HG02981 (cell line): ENCODE measurements at regions not wholly inside any gene's neighbourhood (a gene's known extent, or its start where the extent isn't known, plus 50 kb on each side); places are given as distances from the start of the nearest gene placed in this dataset.

Experiments used
- ATAC-seq: cut with Tn5 transposase; IDR thresholded peaks from one replicate; pipeline ENCODE4 v1.9.1; 2021; ENCODE audit warnings: mild to moderate bottlenecking, moderate library complexity; ENCODE audit not compliant: unreplicated experiment

DNA sequence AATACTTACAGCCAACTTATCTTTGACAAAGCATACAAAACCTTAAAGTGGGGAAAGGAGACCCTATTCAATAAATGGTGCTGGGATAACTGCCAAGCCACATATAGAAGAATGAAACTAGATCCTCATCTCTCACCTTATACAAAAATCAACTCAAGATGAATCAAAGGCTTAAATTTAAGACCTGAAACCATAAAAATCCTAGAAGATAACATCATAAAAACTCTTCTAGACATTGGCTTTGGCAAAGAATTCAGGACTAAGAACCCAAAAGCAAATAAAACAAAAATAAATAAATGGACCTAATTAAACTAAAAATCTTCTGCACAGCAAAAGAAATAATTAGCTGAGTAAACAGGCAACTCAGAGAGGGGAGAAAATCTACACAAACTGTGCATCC, 335.6 kb upstream of the PBX1 start:
- ATAC-seq = no peak

DNA sequence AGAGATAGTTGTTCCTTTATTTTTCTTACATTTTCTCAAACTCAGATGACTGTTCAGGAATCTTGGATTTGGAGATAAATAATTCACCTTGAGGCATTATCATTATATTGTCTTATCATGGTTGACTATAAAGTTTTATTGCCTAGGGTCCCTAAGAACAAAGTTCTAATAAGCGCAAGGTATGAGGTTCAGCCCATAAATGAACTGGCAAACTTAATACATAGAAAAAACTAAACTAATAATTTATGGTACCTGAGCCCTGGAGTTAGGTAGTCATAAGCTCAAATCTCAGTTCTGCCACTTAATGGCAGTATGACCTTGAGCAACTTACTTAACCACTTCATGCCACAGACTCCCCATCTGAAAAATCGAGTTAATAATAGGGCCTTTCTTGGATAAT, 334.0 kb upstream of the PBX1 start:
- ATAC-seq = no peak

DNA sequence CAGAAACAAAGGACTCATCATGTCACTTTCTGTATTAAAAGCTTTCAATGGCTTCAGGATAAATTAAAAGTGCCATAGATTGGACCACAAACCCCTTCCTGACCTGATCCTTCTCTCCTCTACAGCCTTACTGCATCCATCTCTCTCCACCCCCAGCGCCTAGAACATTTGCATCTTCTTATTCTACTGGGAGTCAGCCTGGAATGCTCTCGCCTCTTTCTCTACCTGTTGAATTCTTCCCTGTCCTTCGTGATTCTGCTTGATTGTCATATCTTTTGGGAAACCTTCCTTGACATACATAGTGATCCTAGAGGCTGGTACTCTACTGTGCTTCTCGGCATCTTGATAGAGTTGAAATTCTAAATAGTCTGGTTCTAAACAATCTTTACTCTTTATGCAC, 332.0 kb upstream of the PBX1 start:
- no peak for ATAC-seq

DNA sequence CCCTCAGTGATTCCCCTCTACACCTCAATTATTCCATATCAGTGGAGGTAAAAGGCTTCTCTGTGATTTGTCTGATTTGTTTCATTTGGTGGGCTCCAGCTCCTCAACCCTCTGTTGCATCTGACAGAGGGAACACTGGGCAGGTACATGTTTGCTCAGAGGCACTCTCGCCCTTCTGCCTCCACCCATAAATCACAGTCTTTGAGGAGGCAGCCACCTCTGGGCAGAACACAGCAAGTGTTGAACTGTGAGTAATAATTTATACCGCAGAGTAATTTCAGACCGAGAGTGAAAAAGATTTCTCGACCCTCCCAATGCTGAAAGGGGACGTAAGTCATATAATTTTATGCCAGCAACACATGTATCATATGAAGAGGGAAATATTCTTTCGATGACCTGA, 330.1 kb upstream of the PBX1 start:
- ATAC-seq = no peak

DNA sequence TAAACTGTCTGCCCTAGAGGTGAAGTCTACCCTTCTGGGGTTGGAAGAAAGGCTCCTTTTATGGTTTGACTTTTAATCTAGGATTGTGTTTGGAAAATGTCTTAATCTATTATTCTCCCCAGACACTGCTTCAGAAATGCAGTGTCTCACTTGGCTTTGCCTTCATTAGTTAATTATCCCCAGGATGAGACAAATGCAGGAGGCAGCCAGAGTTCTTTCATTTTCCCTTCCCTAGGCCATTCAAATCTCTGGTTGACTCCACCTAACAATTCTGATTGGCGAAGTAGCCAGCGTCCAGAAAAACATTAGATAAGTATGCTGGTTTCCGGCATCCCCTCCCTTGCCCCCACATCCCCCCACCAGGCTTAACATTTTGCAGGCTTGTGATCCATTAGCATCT, 325.8 kb upstream of the PBX1 start:
- ATAC-seq = no peak

DNA sequence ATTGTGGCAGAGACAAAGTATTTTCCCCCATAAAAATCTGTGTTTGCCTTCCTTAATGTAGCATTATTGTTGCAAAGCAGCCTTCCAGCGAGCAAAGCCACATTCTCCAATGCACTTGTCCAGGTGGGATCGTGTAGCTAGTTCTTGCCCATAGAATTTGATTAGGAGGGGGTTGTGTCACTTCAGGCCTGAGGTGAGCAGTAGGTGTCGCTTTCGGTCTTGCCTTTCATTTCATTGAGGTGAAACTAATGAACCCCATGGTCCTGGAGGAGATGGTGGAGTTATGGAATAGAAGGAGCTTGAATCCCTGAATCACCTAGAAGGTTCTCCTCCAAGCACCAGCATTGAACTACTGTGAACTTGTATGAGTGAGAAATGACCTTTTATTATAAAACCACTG, 318.9 kb upstream of the PBX1 start:
- no peak for ATAC-seq

DNA sequence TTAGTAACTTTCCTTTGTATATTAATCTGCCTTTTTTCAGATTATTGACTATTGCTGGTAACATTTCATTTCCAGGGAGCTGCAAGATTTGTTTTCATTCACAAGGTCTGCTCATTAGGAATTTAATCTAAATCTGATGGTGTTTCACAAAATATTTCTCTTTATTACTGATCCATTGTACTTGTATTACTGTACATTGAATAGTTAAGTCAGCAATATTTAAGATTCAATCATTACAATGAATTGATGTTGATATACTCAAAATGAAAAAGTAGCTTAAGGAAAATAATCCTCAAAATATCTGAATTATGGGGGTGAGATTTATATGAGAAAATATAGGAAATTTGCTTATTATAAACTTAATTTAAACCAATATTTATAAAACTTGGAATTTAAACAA, 308.6 kb upstream of the PBX1 start:
- no peak for ATAC-seq

DNA sequence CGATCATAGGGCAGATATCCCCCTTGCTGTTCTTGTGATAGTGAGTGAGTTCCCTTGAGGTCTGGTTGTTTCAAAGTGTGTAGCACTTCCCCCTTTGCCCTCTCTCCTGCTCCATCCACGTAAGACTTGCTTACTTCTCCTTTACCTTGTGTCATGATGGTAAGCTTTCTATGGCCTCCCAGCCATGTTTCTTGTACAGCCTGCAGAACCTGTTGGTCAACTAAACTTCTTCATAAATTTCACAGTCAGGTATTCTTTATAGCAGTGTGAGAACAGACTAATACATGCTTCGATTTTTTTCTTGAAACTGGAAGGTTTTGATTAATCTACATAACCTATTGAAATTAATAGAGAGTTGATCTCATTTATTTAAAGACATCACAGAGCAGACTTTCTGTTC, 302.5 kb upstream of the PBX1 start:
- ATAC-seq = no peak

DNA sequence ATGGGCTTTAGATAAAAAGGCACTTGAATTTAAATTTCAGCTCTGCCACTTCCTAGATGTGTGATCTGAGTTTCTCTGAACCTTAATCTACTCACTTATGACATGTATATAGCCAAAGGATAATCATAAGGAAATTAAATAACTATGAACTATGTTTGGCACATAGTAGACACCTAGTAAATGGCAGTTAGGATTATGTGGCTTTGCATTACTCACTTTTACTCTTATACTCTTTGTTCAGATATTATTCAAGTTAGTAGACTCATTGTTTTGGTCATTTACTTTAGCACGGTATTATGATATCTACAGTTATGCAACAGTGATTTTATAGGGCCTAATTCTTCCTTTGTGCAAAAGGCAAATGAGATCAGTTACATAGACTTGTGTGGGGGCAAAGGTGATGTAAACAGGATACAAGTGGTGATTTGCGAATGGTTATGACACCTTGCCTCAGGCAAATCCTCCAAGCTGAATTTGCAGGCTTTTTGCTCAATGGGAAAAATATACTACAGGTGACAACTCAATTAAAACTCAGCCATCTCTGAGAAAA, 297.2 kb upstream of the PBX1 start:
- no peak for ATAC-seq

DNA sequence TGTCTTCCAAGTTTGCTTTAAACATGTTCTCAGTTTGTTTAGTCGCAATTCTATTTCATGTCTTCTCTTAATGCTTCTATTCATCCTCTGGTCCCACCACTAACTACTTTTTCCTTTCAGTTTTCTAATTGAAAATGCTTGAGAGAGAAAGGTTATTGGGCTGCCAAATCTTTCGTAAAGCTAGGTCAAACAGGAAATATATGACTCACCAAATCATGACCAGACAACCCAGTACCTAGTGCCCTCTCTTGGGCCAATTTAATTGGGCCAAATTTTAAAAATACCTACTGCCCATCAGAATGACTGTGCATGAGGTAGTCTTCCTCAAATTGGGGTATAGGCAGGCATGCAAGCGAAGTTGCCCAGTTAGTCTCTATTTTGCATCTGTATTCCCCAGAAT, 295.4 kb upstream of the PBX1 start:
- ATAC-seq = no peak

DNA sequence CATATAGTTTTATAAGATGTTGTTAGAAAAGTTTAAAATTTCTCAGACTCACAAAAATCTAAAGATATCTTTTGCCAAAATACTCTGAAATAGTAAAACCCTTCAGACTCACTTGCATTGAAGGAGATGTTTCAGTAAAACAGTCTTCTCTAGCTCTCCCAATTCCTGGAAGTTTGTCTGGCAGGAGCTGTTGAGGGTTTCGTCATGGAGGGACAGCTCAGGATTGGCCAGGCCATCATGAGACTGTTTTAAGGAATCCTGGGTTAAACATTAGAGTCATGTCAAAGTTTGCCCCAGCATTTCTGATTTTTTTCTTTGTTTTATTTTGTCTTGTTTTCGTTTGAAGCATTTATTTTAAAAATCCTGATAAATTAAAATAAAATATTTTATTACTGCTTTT, 293.8 kb upstream of the PBX1 start:
- ATAC-seq = no peak

DNA sequence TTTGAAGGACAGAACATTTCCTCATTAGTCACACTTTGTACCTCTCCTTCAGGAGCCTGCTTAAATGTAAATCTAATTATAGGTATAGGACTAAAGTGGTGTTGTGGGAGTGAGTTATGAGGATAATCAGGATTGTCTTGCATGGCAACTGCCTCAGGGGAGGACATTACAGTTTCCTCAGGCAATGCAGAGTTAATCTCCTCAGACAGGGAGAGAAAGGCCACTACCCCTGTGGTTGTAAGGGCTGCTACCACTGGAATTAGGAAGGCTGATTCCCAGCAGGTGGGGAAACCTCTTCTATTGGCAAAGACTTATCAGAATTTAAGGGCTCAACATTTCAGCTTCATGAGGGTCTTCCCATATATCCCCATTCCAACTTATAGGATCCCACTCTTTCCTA, 286.8 kb upstream of the PBX1 start:
- ATAC-seq = no peak

DNA sequence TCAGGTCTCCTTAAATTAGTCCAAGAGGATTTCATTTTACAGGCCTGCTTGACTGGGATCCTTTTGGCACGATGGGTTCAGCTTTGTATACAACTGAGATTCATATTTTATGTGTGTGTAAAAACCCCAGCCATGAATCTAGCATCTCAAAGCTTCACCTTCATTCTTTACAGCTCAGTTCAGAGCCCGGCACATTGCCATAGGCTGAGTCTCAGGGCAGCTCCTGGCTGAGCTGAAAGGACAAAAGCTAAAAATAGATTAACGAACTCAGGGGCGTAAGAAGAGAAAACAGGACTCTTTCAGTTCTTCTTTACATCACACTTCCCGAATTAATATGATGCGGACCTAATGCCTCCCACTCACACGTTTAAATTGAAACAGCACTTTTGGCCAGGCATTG, 262.8 kb upstream of the PBX1 start:
- ATAC-seq = no peak

DNA sequence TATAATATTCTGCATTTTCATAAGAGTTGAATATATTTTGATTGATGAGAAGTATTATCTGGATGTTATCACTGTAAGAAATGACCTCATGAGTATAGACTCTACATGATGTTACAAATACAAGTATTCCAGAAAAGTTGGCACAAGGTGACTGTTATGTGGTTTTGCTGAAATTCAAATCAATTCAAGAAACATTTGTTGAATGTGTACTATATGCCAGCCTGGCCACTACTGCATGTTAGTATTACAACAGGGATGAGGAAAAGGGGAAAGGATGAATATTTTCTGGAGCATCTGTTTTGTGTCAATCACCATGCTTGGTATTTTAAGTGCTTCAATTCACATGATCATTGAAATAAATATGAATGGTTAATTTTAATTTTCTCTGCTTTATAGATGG, 250.9 kb upstream of the PBX1 start:
- ATAC-seq = no peak

DNA sequence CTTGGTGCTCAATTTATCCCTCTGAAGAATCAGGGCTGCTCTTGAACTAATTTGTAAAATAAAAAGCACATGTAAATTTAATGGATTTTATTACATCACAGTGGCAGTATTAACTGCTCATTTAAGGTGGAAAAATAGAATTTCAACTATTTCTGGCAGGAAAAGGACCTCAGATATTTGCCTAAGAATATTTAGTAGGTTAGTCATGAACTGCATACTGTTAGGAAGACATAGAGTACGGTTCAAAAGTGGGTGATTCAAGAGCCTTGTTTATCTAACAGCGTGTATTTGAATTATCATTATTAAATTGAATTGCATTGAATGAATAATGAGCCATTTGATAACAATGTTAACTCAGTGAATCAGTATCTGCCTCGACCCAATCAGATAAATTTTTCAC, 248.8 kb upstream of the PBX1 start:
- ATAC-seq = no peak

DNA sequence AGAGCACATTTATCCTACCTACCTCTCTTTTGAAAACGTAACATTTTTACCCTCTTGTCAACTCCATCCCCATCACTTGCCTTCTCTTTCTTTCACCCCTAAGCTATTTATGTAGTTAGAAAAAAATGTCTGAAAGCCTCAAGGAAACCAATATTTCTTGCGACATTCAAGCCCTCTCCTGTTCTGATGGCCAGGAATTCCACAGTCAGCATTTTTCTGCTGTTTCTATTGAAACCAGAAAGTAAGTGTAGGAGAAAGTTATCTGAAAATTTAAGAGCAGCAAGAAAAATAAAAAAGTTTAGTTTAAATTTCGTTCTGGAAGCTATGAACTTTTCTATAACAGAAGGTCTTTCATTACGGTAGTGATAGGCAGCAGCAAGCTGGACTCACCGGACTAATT, 247.6 kb upstream of the PBX1 start:
- ATAC-seq = no peak

DNA sequence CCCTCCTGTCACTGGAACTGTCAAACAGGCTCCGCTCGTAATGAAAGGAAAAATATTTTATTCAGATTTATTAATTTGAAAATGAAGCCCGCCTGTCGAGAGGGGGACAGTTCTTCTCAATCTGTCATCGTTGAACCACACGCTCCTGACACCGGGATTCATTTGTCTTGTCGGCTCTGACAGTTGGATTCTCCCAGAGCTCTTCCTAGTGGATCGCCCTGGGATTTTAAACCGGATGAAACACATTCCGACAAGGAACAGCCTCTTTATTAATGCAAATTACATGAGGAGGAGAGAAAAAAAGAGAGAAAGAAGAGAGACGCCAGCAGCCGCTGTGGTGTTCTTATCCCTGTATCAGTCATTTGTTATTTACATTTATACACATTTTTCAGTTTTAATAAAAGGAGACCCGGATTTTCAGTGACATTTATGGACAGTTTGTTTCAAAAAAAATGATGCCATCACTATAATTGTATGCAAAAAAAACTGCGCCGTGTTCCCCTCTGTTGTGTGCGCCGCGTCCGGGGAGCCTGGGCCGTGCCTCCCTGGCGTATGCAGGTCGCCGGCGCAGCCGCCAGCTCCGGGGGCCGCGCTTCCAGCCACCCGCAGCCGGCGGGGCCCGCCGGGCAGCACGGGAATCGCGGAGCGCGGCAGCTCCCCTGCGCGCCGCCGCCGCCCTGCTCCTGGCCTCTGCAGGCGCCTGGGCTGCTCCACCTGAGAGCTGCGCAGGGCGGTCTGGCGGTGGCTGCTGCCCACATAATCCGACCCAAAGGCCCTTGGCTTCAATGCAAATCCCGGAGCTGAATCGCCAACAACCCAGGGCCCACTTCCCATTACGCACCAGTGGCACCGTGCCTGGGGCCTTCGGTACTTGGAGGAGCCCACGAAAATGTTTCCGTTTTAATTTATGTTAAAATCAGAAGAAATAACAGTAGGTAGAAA, 237.9 kb upstream of the PBX1 start:
- ATAC-seq = no peak

DNA sequence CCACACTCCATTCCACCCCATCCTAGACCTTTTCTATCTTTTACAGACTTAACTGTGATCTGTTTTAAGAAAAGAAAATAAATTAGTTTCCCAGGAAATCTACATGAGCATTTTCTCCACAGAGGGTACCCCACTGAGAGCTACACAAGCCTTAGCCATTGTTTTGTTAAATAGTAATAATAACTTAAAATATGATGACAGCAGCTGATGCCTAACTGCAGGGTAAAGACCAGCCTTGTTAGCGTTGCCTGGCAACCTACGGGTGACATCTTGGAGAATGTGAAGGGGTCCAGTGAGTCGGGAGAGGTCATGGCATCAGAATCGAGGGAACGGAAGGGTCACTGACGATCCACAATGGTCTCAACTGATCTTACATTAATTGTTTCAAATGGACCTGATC, 233.2 kb upstream of the PBX1 start:
- no peak for ATAC-seq

DNA sequence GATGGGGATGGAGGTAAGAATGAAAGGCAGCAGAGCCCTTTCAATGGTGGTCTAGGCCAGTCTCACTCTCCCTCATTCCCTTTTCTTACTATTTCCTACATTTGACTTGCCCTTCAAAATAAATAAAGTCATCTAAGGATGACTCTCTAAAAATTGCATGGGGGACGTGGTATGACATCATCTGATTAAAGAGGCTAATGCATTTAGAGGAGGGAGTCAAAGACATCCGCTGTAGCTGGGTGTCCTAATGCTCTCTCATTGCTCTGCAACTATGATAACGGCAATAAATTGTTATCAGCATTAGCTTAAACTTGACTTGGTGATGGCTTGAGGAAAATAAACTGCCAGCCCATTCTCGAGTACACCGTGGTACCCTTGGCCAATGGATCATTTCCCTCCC, 225.6 kb upstream of the PBX1 start:
- no peak for ATAC-seq

DNA sequence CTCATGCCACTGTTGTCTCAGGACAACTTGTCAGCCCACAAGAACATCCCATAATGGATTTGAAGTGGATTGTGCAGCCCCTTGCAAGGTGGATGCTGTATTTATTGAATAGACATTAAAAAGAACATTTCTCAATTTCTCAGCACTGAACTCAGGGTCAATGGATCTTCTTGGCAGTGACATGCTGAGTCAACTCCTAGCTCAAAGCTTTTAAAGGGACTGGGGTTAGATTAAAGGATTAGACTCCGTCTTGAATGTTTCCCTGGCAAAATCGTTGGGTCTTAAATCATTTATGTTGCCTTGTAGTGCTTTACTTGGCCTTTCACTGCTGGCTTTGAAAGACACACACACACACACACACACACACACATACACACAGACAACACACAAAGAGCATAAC, 221.6 kb upstream of the PBX1 start:
- no peak for ATAC-seq

DNA sequence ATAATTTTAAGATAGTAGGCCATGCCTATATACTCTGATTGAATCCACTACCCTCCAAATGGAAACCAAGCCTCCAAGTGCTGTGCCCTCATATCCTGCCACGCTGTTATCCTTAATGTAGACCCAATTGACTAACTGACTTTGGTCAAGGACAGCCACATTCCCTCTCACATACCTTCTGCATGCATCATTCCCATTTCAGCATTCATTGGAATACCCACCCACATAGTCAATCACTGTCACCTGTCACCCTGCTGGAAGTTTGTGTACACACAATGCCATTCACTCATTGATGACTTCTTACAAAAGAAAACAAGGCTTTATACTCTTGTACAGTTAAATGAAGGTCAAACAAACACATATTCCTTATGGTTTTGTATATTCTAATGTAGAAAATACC, 221.1 kb upstream of the PBX1 start:
- no peak for ATAC-seq

DNA sequence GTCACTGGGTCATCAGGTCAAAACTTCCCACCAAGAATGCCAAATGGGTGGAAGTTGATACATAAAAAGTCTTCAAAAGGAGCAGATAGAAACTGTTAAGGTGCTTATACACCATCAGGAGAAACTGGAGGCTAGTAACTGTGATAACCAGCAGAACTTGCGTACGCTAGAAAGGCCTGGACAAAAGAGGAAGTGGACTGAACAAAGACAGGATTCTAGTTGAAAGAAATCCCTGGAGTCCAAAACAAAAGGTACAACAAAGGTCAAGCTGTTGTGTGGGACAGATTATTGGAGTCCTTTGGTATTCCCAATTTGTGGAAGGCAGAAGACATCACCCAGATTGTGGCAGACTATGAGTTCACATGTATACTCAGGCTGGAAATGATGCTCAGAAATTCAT, 215.8 kb upstream of the PBX1 start:
- ATAC-seq = no peak

DNA sequence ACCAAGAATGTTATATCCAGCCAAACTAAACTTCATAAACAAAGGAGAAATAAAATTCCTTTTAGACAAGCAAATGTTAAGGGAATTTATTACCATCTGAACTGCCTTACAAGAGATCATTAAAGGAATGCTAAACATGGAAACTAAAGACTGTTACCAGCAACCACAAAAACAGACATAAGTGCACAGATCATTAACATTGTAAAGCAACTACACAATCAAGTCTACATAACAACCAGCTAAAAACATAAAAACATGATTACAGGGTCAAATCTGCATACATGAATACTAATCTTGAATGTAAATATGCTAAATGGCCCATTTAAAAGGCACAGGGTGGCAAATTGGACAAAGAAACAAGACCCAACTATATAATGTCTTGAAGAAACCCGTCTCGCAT, 211.0 kb upstream of the PBX1 start:
- ATAC-seq = no peak
